ENCODE measurements at regions not wholly inside any gene's neighbourhood (a gene's known extent, or its start where the extent isn't known, plus 50 kb on each side); places are given as distances from the start of the nearest gene placed in this dataset.

DNA sequence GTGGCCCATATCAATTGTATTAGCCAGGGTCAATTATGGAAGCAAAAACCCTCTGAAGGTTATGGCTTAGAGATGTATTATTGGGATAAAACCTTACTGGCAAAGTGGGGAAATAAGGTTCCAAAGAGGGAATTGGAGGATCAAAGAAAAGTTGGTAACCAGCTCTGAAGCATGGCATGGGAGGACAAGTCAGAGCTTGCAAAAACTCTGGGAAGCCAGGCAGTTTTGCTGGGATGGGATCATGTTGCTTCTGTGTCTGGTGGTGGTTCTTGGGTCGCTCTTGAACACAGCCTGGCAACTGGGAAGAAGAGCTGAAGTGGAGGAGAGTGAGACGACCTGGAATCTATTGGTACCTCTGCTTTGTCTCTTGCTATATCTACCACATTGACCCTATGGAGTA lies 162.6 kb downstream of the PMAIP1 start:
- TF ChIP-seq, protein P1, sequence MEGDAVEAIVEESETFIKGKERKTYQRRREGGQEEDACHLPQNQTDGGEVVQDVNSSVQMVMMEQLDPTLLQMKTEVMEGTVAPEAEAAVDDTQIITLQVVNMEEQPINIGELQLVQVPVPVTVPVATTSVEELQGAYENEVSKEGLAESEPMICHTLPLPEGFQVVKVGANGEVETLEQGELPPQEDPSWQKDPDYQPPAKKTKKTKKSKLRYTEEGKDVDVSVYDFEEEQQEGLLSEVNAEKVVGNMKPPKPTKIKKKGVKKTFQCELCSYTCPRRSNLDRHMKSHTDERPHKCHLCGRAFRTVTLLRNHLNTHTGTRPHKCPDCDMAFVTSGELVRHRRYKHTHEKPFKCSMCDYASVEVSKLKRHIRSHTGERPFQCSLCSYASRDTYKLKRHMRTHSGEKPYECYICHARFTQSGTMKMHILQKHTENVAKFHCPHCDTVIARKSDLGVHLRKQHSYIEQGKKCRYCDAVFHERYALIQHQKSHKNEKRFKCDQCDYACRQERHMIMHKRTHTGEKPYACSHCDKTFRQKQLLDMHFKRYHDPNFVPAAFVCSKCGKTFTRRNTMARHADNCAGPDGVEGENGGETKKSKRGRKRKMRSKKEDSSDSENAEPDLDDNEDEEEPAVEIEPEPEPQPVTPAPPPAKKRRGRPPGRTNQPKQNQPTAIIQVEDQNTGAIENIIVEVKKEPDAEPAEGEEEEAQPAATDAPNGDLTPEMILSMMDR (IDR thresholded peaks at IDR 0.05; ENCODE audit: insufficient read depth, low read length, poor library complexity, severe bottlenecking) = no peak
- no peak for TF ChIP-seq EZH2phosphoT487 (conservative IDR thresholded peaks at IDR 0.05; ENCODE audit: low read length)
